GM12878 (cell line): ENCODE measurements at regions not wholly inside any gene's neighbourhood (a gene's known extent, or its start where the extent isn't known, plus 50 kb on each side); places are given as distances from the start of the nearest gene placed in this dataset.

Source experiments
- ATAC-seq: fragments of 200-7000 bp; cut with Tn5 transposase; 3 replicates; pipeline ENCODE4 v1.9.1; 2020; ENCODE audit warnings: mild to moderate bottlenecking, moderate library complexity
- BruUV-seq: library from RNA; stranded (reverse); fragments of 400-500 nt; replicated peaks from 2 replicates; lab custom pipeline; 2021; lab: Mats Ljungman, UMichigan
- CTCF ChIA-PET: fragments of 300-600 bp; sonication (Branson Sonifier 250); formaldehyde crosslinking; extraction: SDS; loops from one replicate; lab custom pipeline; 2021; ENCODE audit warnings: inconsistent platforms; lab: Yijun Ruan, JAX
- POLR2A ChIA-PET: fragments of 350-600 bp; formaldehyde crosslinking; extraction: SDS; loops from one replicate; lab custom pipeline; 2021; ENCODE audit warnings: inconsistent platforms; lab: Charles Lee
- RAD21 ChIA-PET: fragments of 300-600 bp; sonication (Branson Sonifier 250); formaldehyde crosslinking; loops from one replicate; lab custom pipeline; 2023; ENCODE audit warnings: antibody characterized with exemption; ENCODE audit not compliant: unreplicated experiment; lab: Charles Lee
- SMC1A ChIA-PET: fragments of 300-600 bp; sonication (Branson Sonifier 250); formaldehyde crosslinking; loops from one replicate; lab custom pipeline; 2023; ENCODE audit not compliant: unreplicated experiment, uncharacterized antibody; lab: Charles Lee
- DNase-seq: peaks from one replicate; pipeline ENCODE4 v3.0.0-alpha.2; 2011; ENCODE audit warnings: low read depth, low spot score
- FAIRE-seq: peaks from 3 replicates; lab custom pipeline; 2011; peaks lifted over from hg19 to GRCh38; lab: Jason Lieb, UNC
- H2AFZ ChIP-seq: 2 replicates; pipeline ENCODE4 v1.6.0; 2011; ENCODE audit warnings: low read depth, low read length, control low read depth; ENCODE audit not compliant: control insufficient read depth
- H3K27ac ChIP-seq: 2 replicates; pipeline ENCODE4 v1.5.1; 2011; ENCODE audit warnings: control low read depth; ENCODE audit not compliant: control insufficient read depth, insufficient read depth
- H3K27me3 ChIP-seq, 2 experiments: replicated peaks in 1 of 2; 2 replicates each; pipeline versions ENCODE4 v1.6.0 to v1.6.1; 2011; ENCODE audit warnings: low read length in 1 of 2; ENCODE audit not compliant: control insufficient read depth in 2 of 2, insufficient read depth in 2 of 2
- H3K36me3 ChIP-seq, 2 experiments: 2 replicates each; pipeline ENCODE4 v1.5.1; 2011; ENCODE audit warnings: low read length in 1 of 2; ENCODE audit not compliant: control insufficient read depth in 2 of 2, insufficient read depth in 2 of 2
- H3K4me1 ChIP-seq: 2 replicates; pipeline ENCODE4 v1.6.1; 2011; ENCODE audit warnings: mild to moderate bottlenecking, low read length, moderate library complexity, mixed read lengths; ENCODE audit not compliant: control insufficient read depth, insufficient read depth
- H3K4me2 ChIP-seq: 2 replicates; pipeline ENCODE4 v1.6.0; 2011; ENCODE audit warnings: control low read depth; ENCODE audit not compliant: control insufficient read depth, insufficient read depth
- H3K4me3 ChIP-seq: fragments of 200-600 bp; sonication (generic); 2 replicates; pipeline ENCODE4 v1.5.1; 2016
- H3K79me2 ChIP-seq: 2 replicates; pipeline ENCODE4 v1.6.0; 2011; ENCODE audit warnings: low read length; ENCODE audit not compliant: control insufficient read depth, insufficient read depth
- H3K9ac ChIP-seq: 2 replicates; pipeline ENCODE4 v1.8.0; 2011; ENCODE audit warnings: low read length, control low read depth, mixed read lengths; ENCODE audit not compliant: control insufficient read depth, insufficient read depth
- H3K9me3 ChIP-seq: replicated peaks from 3 replicates; pipeline ENCODE4 v1.5.1; 2011; ENCODE audit warnings: mild to moderate bottlenecking, low read length; ENCODE audit not compliant: control insufficient read depth, insufficient read depth
- H4K20me1 ChIP-seq: 2 replicates; pipeline ENCODE4 v1.6.0; 2011; ENCODE audit not compliant: control insufficient read depth, insufficient read depth
- ASH2L ChIP-seq: fragments of 300-600, 200-600 bp; sonication (generic); IDR thresholded peaks from 2 replicates; pipeline ENCODE4 v1.6.1; 2017; ENCODE audit warnings: low read depth, mild to moderate bottlenecking, borderline replicate concordance
- BMI1 ChIP-seq: fragments of 450-650 bp; IDR thresholded peaks from 2 replicates; pipeline ENCODE4 v1.6.1; 2016; ENCODE audit warnings: mild to moderate bottlenecking, moderate library complexity, borderline replicate concordance
- CBX3 ChIP-seq: fragments of 200-600 bp; sonication (generic); IDR thresholded peaks from 2 replicates; pipeline ENCODE4 v1.6.1; 2016; ENCODE audit warnings: low read depth, borderline replicate concordance
- CREB1 ChIP-seq: IDR thresholded peaks from 2 replicates; pipeline ENCODE4 v1.6.1; 2012; ENCODE audit warnings: low read depth, mild to moderate bottlenecking, inconsistent platforms
- E4F1 ChIP-seq: fragments of 450-650 bp; IDR thresholded peaks from 2 replicates; pipeline ENCODE4 v1.6.1; 2018; ENCODE audit warnings: borderline replicate concordance, mild to moderate bottlenecking; ENCODE audit not compliant: partially characterized antibody
- EED ChIP-seq: sonication (generic); IDR thresholded peaks from 2 replicates; pipeline ENCODE4 v1.6.1; 2016; ENCODE audit warnings: antibody characterized with exemption, low read depth
- HDAC6 ChIP-seq: fragments of 200-600 bp; sonication (generic); IDR thresholded peaks from one replicate; pipeline ENCODE4 v1.8.0; 2017; ENCODE audit warnings: antibody characterized with exemption; ENCODE audit not compliant: unreplicated experiment
- IKZF1 ChIP-seq: fragments of 450-650 bp; conservative IDR thresholded peaks from 2 replicates; pipeline ENCODE4 v1.6.1; 2017; ENCODE audit warnings: antibody characterized with exemption, mild to moderate bottlenecking
- IRF4 ChIP-seq: IDR thresholded peaks from 2 replicates; pipeline ENCODE4 v1.6.1; 2011; ENCODE audit warnings: low read depth, low read length
- JUNB ChIP-seq: IDR thresholded peaks from 2 replicates; pipeline ENCODE4 v1.6.1; 2016; ENCODE audit warnings: antibody characterized with exemption, mild to moderate bottlenecking
- LARP7 ChIP-seq: fragments of 450-650 bp; IDR thresholded peaks from 2 replicates; pipeline ENCODE4 v1.6.1; 2017; ENCODE audit warnings: mild to moderate bottlenecking
- MTA3 ChIP-seq: IDR thresholded peaks from 2 replicates; pipeline ENCODE4 v1.6.1; 2012; ENCODE audit warnings: low read length, inconsistent platforms, borderline replicate concordance
- MXI1 ChIP-seq: fragments of 150-350 bp; IDR thresholded peaks from 2 replicates; pipeline ENCODE4 v1.6.1; 2011; ENCODE audit warnings: low read depth, mild to moderate bottlenecking, inconsistent platforms, low read length, improper control_type of control experiment
- NFIC ChIP-seq: IDR thresholded peaks from 2 replicates; pipeline ENCODE4 v1.6.1; 2012; ENCODE audit warnings: low read depth, mild to moderate bottlenecking, inconsistent platforms, low read length, moderate library complexity
- NR2F1 ChIP-seq: fragments of 450-650 bp; conservative IDR thresholded peaks from 2 replicates; pipeline ENCODE4 v1.6.1; 2017; ENCODE audit warnings: mild to moderate bottlenecking
- PRDM15 ChIP-seq: fragments of 450-650 bp; formaldehyde crosslinking; IDR thresholded peaks from 2 replicates; pipeline ENCODE4 v1.4.0; 2020; ENCODE audit warnings: mild to moderate bottlenecking, moderate library complexity
- SMARCA5 ChIP-seq: fragments of 450-650 bp; IDR thresholded peaks from 2 replicates; pipeline ENCODE4 v1.6.1; 2017; ENCODE audit warnings: mild to moderate bottlenecking
- TCF12 ChIP-seq: IDR thresholded peaks from 2 replicates; pipeline ENCODE4 v1.6.1; 2011; ENCODE audit warnings: low read depth, mild to moderate bottlenecking, low read length
- USF1 ChIP-seq: IDR thresholded peaks from 2 replicates; pipeline ENCODE4 v1.6.1; 2011; ENCODE audit warnings: borderline replicate concordance, low read depth, mild to moderate bottlenecking, moderate library complexity, mixed read lengths, low read length; ENCODE audit not compliant: insufficient read depth; ENCODE audit errors: extremely low read length
- WGBS: methylation state at CpG from one replicate; pipeline ENCODE4 v1.1.6; 2016; ENCODE audit warnings: low lambda C conversion rate; ENCODE audit not compliant: insufficient replicate concordance, insufficient coverage; ENCODE audit errors: missing lambda C conversion rate; 5-methylcytosine and 5-hydroxymethylcytosine counted together
- in situ Hi-C: fragments of 300-500 bp; cut with MboI; formaldehyde crosslinking; loops from 9 replicates; pipeline ENCODE4 v1.14.3; 2018; ENCODE audit warnings: mixed read lengths
- intact Hi-C: fragments of 100-400 bp; cut with micrococcal nuclease; formaldehyde crosslinking; loops from one replicate; pipeline ENCODE4 v1.14.2; 2022; ENCODE audit not compliant: unreplicated experiment

GRCh38 chr22:48894804-48895250 is 932.8 kb downstream of the BRD1 start (continued):
- TF ChIP-seq NFIC (no peak), HDAC6 (no peak), BMI1 (no peak), EED (no peak), JUNB (no peak), E4F1 (no peak), NR2F1 (no peak), MTA3 (no peak), MXI1 (no peak), CREB1 (no peak)

GRCh38 chr22:48894064-48894671 is 933.5 kb downstream of the BRD1 start:
- no TSS peak for BruUV-seq
- DNase-seq, result no peak
- Histone ChIP-seq H3K27me3 (no peaks in the 10 kb centered on the region), H3K79me2 (no peaks in the 10 kb centered on the region), H2AFZ (no peak overlapping the region), H3K4me1 (no peaks in the 10 kb centered on the region), H3K9me3 (no peaks in the 10 kb centered on the region; the same call in 2 of the 3 replicates), H3K4me2 (no peak overlapping the region), H3K4me3 (no peak overlapping the region), H3K9ac (no peak overlapping the region), H3K36me3 (no peaks in the 10 kb centered on the region), H3K27ac (no peak overlapping the region), H4K20me1 (no peaks in the 10 kb centered on the region)
- FAIRE-seq, result no peak
- ATAC-seq, result no peak
- in situ Hi-C loops, result no loop called here
- RAD21 ChIA-PET, result no interaction called here
- SMC1A ChIA-PET, result no interaction called here
- CTCF ChIA-PET, result no interaction called here
- POLR2A ChIA-PET, result no interaction called here
- WGBS, result 26% methylated on average over 23 of the region's 23 CpGs
- intact Hi-C loops, result no loop called here
- TF ChIP-seq TCF12, result no peak
- TF ChIP-seq USF1, result no peak
- no peak for TF ChIP-seq IKZF1
- no peak for TF ChIP-seq ASH2L
- TF ChIP-seq CBX3, result no peak
- no peak for TF ChIP-seq IRF4
- no peak for TF ChIP-seq PRDM15 (CRISPR knock-in tag)
- TF ChIP-seq SMARCA5, result no peak
- TF ChIP-seq LARP7, result no peak
